GM18951 (cell line): ENCODE measurements at regions not wholly inside any gene's neighbourhood (a gene's known extent, or its start where the extent isn't known, plus 50 kb on each side); places are given as distances from the start of the nearest gene placed in this dataset.
"Not testable (repeated sequence)": the region's sequence is repeated elsewhere in the genome, so short reads cannot be mapped to it uniquely, and the experiment has no call there.

ENCODE experiments used
- POLR2A ChIP-seq: IDR thresholded peaks from 4 replicates; pipeline ENCODE4 v1.6.1; 2011; ENCODE audit warnings: mild to moderate bottlenecking; ENCODE audit not compliant: insufficient read length, insufficient read depth; ENCODE audit errors: extremely low read depth
- in situ Hi-C: fragments of 300-500 bp; cut with MboI; formaldehyde crosslinking; loops from one replicate; pipeline ENCODE4 v1.12.0; 2022; ENCODE audit warnings: low sequenced_read_pairs, mixed read lengths, inconsistent platforms; ENCODE audit not compliant: unreplicated experiment

- in situ Hi-C loops = not testable (repeated sequence)
Measured at GRCh38 chrX:35221391-35221790, 278.8 kb downstream of the FAM47B start.

- TF ChIP-seq POLR2A = no peak
- in situ Hi-C loops = no loop called here
Measured at GRCh38 chrX:35244088-35244741, 301.6 kb downstream of the FAM47B start.

- TF ChIP-seq POLR2A = no peak
- in situ Hi-C loops = no loop called here
Measured at GRCh38 chrX:35244796-35245508, 302.4 kb downstream of the FAM47B start.

GRCh38 chrX:35251226-35251625, 308.6 kb downstream of the FAM47B start:
- no peak for TF ChIP-seq POLR2A

GRCh38 chrX:35276115-35276514, 333.5 kb downstream of the FAM47B start:
- TF ChIP-seq POLR2A = no peak
- in situ Hi-C loops = no loop called here

More at GRCh38 chrX:35251226-35251625, 308.6 kb downstream of the FAM47B start:
- in situ Hi-C loops = no loop called here

- in situ Hi-C loops = no loop called here
- TF ChIP-seq POLR2A = no peak
Measured at GRCh38 chrX:35285289-35285962, 342.8 kb downstream of the FAM47B start.

- in situ Hi-C loops = no loop called here
- no peak for TF ChIP-seq POLR2A
Measured at GRCh38 chrX:35288657-35289056, 346.1 kb downstream of the FAM47B start.

GRCh38 chrX:35289952-35290351, 347.4 kb downstream of the FAM47B start:
- no peak for TF ChIP-seq POLR2A
- in situ Hi-C loops = no loop called here

- in situ Hi-C loops = no loop called here
- TF ChIP-seq POLR2A = no peak
Measured at GRCh38 chrX:35291013-35291412, 348.4 kb downstream of the FAM47B start.

GRCh38 chrX:35292522-35292921, 349.9 kb downstream of the FAM47B start:
- no peak for TF ChIP-seq POLR2A
- in situ Hi-C loops = no loop called here

- in situ Hi-C loops = not testable (repeated sequence)
Measured at GRCh38 chrX:35305037-35305436, 362.4 kb downstream of the FAM47B start.

- TF ChIP-seq POLR2A = no peak
- in situ Hi-C loops = no loop called here
Measured at GRCh38 chrX:35339796-35340195, 397.2 kb downstream of the FAM47B start.

- in situ Hi-C loops = no loop called here
- TF ChIP-seq POLR2A = no peak
Measured at GRCh38 chrX:35340465-35340864, 397.9 kb downstream of the FAM47B start.

GRCh38 chrX:35351212-35351611, 408.6 kb downstream of the FAM47B start:
- no peak for TF ChIP-seq POLR2A
- in situ Hi-C loops = no loop called here

- in situ Hi-C loops = no loop called here
- no peak for TF ChIP-seq POLR2A
Measured at GRCh38 chrX:35351795-35352483, 409.3 kb downstream of the FAM47B start.
